ENCODE measurements at regions not wholly inside any gene's neighbourhood (a gene's known extent, or its start where the extent isn't known, plus 50 kb on each side); places are given as distances from the start of the nearest gene placed in this dataset.

DNA sequence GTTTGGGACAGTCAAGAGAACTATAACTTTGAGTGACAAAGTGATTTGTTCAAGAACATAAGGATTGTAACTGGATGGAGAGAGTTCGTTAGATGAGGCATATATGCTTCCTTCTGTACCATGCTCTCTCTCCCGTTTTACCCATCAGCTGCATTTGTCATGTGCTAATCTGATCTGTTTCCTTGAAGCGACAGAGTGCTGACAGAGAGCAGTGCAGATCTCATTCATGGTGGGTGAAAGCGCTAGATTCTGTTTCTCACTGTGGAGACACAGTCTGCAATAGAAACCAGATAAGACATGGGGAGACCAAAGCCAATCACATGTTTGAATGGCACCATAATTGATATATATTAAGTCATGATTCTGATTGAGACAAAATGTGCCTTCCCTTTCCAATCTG is 456.6 kb upstream of the CELF4 start:
- TF ChIP-seq, protein P1, sequence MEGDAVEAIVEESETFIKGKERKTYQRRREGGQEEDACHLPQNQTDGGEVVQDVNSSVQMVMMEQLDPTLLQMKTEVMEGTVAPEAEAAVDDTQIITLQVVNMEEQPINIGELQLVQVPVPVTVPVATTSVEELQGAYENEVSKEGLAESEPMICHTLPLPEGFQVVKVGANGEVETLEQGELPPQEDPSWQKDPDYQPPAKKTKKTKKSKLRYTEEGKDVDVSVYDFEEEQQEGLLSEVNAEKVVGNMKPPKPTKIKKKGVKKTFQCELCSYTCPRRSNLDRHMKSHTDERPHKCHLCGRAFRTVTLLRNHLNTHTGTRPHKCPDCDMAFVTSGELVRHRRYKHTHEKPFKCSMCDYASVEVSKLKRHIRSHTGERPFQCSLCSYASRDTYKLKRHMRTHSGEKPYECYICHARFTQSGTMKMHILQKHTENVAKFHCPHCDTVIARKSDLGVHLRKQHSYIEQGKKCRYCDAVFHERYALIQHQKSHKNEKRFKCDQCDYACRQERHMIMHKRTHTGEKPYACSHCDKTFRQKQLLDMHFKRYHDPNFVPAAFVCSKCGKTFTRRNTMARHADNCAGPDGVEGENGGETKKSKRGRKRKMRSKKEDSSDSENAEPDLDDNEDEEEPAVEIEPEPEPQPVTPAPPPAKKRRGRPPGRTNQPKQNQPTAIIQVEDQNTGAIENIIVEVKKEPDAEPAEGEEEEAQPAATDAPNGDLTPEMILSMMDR (IDR thresholded peaks at IDR 0.05): no peak
- TF ChIP-seq EP300 (IDR thresholded peaks at IDR 0.05): no peak
